ENCODE measurements at regions not wholly inside any gene's neighbourhood (a gene's known extent, or its start where the extent isn't known, plus 50 kb on each side); places are given as distances from the start of the nearest gene placed in this dataset.

GRCh38 chr22:47663615-47664605 lies 901.5 kb downstream of the TBC1D22A start:
- DNase-seq (ENCODE audit: low spot score) = no peak

GRCh38 chr22:47659467-47660223 lies 897.2 kb downstream of the TBC1D22A start:
- no peak for DNase-seq (ENCODE audit: low spot score)

DNA sequence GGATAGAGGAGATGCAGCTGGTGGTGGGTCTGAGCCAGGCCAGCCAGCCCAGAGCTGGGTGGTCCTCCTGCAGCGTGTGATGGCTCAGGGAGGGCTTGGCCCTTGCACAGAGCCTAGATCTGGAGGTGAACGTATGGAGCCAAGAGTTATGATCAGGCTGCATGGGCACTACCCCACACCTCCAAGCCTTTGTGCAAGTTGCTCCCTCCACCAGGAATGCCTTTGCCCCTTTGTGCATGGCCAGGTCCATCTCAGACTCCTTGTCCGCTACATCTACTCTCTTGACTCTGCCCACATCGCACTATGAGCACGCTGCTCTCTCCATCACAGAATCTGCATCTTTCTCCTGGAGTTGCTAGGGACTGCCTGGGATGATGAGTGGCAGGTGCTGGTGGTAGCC lies 895.7 kb downstream of the TBC1D22A start:
- DNase-seq (ENCODE audit: low spot score) = no peak

- DNase-seq (ENCODE audit: low spot score) = no peak
Observed at GRCh38 chr22:47657224-47657623, 894.8 kb downstream of the TBC1D22A start.

GRCh38 chr22:47656806-47657205 lies 894.4 kb downstream of the TBC1D22A start:
- no peak for DNase-seq (ENCODE audit: low spot score)

GRCh38 chr22:47655930-47656329 lies 893.5 kb downstream of the TBC1D22A start:
- DNase-seq (ENCODE audit: low spot score) = no peak

- DNase-seq (ENCODE audit: low spot score) = no peak
Observed at GRCh38 chr22:47654922-47655491, 892.6 kb downstream of the TBC1D22A start.

- DNase-seq (ENCODE audit: low spot score) = no peak
Observed at GRCh38 chr22:47653921-47654320, 891.5 kb downstream of the TBC1D22A start.

- DNase-seq (ENCODE audit: low spot score) = no peak
Observed at GRCh38 chr22:47651216-47651987, 889.0 kb downstream of the TBC1D22A start.

GRCh38 chr22:47647720-47648119 lies 885.3 kb downstream of the TBC1D22A start:
- no peak for DNase-seq (ENCODE audit: low spot score)

GRCh38 chr22:47647181-47647580 lies 884.7 kb downstream of the TBC1D22A start:
- no peak for DNase-seq (ENCODE audit: low spot score)

- DNase-seq (ENCODE audit: low spot score) = no peak
Observed at GRCh38 chr22:47645923-47646322, 883.5 kb downstream of the TBC1D22A start.

GRCh38 chr22:47645450-47645914 lies 883.0 kb downstream of the TBC1D22A start:
- DNase-seq (ENCODE audit: low spot score) = no peak

GRCh38 chr22:47634347-47634746 lies 871.9 kb downstream of the TBC1D22A start:
- DNase-seq (ENCODE audit: low spot score) = no peak

DNA sequence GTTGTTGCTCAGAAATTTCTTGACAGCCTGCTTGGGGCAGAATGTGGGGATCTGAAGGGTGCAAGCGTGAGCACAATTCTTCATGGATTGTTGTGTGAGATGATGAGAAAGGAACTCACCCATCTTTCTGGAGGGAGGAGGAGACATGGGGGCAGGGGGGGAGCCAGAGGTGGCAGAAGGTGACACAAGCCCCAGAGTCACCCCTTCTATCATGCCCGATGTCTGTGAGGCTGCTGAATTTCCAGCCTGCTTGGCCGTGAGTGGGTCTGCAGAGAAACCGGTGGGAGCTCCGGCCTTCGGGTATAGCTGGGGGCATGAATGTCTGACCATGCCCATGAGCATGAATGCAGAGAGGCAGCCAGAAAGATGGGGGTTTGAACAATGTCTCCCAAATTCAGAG lies 870.7 kb downstream of the TBC1D22A start:
- no peak for DNase-seq (ENCODE audit: low spot score)

- DNase-seq (ENCODE audit: low spot score) = no peak
Observed at GRCh38 chr22:47632701-47633100, 870.3 kb downstream of the TBC1D22A start.

GRCh38 chr22:47631571-47632102 lies 869.2 kb downstream of the TBC1D22A start:
- no peak for DNase-seq (ENCODE audit: low spot score)

GRCh38 chr22:47630741-47631534 lies 868.5 kb downstream of the TBC1D22A start:
- DNase-seq (ENCODE audit: low spot score) = no peak

DNA sequence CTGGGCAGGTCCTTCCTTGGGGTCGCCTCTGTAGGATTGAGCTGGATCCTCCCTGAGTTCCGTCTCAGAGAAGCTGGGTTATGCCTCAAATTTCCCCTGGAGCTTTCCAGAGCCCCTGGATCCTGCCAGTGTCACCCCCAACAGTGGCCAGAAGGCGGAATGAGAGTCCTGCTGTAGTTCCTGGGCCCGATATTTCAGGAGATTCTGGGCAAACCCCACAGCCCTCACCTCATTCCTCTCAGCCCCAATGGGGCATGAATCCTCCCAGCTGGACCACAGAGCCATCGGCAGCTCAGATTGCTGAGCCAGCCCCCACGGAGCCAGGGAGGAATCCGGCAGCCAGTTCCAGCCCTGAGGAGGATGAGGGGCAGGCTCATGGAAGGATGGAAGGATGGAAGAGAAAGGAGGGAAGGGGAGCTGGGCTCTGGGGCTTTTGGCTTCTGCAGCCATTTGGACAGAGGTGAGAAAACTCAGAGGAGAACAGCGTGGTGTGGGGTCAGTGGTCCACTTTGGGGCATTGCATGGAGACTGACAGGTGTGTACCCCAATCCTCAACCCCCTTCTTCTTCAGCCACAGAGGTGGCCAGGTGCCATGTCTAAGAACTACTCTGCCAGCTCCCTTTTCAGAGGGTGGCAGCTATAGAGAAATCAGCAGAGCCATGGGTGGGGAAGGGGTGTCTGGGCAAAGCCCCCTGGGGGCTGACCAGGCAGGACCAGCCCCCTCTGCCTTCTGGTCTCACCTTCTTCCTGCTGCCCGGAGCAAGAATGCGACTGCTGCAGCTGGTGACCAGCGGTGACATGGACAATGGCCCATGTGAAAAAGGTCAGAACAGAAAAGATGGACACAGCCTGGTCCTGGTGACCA lies 867.6 kb downstream of the TBC1D22A start:
- no peak for DNase-seq (ENCODE audit: low spot score)

DNA sequence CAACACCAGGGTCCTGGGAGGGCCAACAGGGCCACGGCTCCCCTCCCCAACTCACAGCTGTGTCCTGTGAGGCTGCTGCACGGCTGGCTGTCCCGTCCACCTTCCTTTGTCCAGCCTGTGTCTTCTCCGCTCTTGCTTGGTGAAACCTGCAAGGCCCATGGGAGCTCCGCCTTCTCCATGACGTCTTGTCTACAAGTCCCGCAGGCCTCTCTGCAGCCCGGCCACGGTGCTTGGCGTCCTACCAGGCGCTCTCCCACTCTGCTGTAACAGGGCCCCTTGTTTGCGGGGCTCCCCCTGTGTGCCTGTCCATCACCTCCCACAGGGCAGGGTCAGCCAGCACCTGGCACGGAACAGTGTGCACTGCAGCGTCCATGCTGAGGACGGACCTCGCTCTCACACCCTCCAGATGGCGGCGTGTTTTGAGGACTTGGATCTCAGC lies 866.8 kb downstream of the TBC1D22A start:
- DNase-seq (ENCODE audit: low spot score) = no peak
